NCI-H226 (cell line): ENCODE measurements at regions not wholly inside any gene's neighbourhood (a gene's known extent, or its start where the extent isn't known, plus 50 kb on each side); places are given as distances from the start of the nearest gene placed in this dataset.
"Not testable (repeated sequence)": the region's sequence is repeated elsewhere in the genome, so short reads cannot be mapped to it uniquely, and the experiment has no call there.

Experiments used
- DNase-seq: peaks from one replicate; pipeline ENCODE4 v3.0.0-alpha.2; 2015

DNA sequence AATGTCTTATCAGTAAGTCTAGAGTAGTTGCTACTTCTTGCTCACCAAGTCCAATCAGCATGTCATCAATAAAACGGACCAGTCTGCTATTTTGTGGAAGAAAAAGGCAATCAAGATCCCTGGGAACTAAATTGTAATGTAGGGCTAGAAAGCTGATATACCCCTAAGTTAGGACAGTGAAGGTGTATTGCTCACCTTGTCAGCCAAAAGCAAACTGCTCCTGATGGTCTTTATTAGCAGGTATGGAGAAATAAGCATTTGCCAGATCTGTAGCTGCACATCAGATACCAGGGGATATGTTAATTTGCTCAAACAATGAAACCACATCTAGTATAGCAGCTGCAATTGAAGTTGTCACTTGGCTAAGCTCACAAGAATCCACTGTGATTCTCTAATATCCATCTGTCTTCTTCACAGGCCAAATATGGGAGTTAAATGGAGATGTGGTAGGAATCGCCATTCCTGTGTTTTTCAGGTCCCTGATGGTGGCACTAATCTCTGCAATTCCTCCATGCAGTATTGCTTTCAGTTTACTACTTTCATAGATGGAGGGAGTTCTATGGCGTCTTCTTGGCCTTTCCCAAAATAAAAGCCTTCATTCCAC lies 75.0 kb downstream of the TMEM237 start:
- DNase-seq: no peak

DNA sequence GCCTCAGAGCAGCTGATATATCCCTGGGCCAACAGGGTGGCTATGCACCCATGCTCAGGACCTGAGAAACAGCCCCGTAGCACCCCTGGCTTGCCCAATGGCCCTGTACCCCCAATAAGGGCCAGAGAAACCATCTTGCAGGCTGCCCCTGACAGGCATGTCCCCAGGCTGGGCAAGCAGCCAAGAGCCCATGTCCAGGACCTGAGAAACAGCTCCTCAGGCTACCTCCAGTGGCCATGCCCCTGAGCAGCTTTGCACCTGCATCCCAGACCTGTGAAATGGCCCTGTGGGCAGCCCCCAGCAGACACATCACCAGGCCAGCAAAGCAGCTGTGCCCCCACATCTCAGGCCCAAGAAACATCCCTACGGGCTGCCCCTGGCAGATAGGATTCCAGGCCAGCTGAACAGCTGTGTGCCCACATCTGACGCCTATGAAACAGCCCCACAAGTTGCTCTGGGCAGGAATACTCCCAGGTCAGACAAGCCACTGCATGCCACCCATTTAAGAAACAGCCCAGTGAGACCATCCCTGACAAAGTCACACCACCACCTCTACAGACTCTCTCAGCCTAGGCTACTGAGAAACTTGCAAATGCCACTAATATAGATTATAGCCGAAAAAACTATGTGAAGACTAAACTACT lies 84.1 kb downstream of the TMEM237 start:
- DNase-seq: no peak

DNA sequence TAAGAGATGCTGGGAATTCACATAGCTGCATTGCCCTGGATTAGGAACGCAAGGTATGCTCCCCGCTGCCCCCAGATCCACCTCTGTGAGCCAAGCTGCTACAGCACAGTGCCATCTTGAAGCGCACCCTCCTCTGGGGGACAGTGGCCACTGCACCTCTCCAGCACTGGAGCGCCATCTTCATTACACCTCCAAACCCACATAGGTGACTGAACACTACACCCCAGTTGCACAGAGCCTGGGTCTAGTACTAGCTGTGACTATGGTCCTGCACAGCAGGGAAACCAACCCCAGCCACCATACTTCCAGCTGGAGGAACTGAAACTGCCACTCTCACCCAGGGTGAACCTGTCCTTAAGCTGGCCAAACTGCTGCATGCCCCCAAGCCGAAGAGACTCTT lies 84.6 kb downstream of the TMEM237 start:
- no peak for DNase-seq

GRCh38 chr2:201558232-201558631 lies 85.1 kb downstream of the TMEM237 start:
- DNase-seq: no peak

DNA sequence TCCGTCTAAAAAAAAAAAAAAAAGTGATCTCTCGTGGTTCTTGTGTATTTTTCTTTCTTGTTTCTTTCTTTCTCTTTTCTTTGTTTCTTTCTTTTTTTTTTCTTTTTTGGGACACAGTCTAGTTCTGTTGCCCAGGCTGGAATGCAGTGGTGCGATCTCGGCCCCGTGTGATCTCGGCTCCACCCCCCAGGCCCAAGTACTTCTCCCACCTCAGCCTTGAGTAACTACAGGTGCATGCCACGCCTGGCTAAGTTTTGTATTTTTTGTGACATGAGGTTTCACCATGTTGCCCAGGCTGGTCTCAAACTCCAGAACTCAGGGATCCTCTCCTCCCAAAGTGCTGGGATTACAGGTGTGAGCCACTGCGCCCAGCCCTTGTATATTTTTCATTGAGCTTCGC lies 91.4 kb downstream of the TMEM237 start:
- no peak for DNase-seq

DNA sequence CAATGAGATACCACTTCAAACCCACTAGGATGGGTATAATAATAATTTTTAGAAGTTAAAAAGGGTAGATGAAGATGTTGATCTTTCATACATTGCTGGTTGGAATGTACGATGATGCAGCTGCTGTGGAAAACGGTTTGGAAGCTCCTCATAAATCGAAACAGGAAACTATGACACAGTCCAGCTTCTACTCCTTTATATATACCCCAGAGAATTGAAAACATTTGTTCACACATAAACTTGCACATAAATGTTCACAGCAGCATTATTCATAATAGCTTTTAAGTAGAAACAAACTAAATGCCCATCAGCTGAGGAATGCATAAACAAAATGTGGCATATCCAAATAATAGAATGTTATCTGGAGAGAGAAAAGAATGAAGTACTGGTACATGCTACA lies 95.0 kb downstream of the STRADB start:
- DNase-seq: no peak

GRCh38 chr2:201542291-201542690 lies 90.8 kb downstream of the STRADB start:
- DNase-seq: no peak

- not testable (repeated sequence) for DNase-seq
Measured at GRCh38 chr2:201539271-201539670, 87.7 kb downstream of the STRADB start.

DNA sequence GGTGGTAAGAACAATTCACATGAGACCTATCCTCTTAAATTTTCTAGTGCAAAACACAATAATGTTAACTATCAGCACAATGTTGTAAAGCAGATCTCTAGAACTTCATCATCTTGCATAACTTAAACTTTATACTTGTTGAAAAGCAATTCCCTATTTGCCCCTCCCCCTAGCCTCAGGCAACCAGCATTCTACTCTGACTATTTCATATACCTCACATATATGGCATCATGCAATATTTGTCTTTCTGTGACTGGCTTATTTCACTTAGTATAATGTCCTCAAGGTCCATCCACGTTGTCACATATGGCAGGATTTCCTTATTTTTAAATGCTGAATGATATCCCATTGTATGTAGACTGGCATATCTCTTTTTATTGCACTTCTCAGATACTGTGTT lies 86.5 kb downstream of the STRADB start:
- DNase-seq: no peak

- DNase-seq: no peak
Measured at GRCh38 chr2:201536754-201537153, 85.2 kb downstream of the STRADB start.

DNA sequence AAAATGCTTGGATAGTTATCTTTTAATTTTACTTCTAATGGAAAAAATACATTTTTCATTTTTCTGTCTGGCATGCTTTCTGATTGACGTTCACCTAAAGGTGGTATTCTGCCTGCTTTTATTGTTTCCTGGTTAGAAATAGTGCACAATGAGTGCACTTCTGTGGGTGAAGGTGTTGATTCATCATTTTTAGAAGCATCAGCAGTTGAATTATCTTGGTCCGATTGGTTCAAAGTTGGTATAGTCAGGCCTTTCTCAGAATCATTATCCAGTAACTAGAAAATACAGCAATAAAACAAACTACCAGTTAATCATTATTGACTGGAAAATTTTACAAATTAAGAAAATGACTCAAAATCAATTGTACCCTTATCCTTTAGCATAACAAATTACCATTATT lies 84.5 kb downstream of the STRADB start:
- DNase-seq: no peak

DNA sequence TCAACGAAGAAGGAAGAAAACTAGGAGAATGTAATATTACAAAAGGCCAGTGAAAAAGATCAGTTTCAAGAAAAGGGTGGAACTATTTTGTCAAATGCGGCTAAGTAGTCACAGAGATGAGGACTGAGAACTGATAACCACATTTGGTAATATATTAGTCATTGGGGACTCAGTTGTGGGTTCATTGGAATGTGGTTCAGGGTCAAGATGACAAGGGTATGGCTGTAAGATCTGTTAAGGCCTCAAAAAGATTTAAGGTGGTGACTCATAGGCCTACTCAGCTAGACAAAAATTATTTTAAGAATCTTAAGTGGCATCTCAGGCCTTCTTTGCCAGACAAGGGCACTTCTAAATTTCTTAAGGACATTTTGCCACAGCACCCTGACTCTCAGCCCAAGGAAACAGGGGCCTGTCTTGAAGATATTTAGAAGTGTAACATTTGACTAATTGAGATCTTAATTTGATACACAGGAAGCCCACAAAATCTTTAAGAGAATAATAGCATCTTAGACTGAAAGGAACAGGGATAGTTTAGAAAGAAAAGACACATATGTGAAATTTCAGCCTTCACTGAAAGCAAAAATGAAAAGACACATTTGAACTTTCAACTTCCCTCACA lies 81.3 kb downstream of the STRADB start:
- DNase-seq: peak; percentile 26
